ENCODE measurements at regions not wholly inside any gene's neighbourhood (a gene's known extent, or its start where the extent isn't known, plus 50 kb on each side); places are given as distances from the start of the nearest gene placed in this dataset.

GRCh38 chr2:18408638-18409037 is 151.8 kb downstream of the RDH14 start:
- Histone ChIP-seq H3K14ac (ENCODE audit: insufficient read depth, low read length) (no peak overlapping the region), H3K79me2 (ENCODE audit: insufficient read depth, low read length) (no peaks in the 10 kb centered on the region), H3T11ph (ENCODE audit: low read length) (no peak overlapping the region), H4K5ac (ENCODE audit: insufficient read length, low read depth, low read length) (no peak overlapping the region), H3K4ac (ENCODE audit: low read depth, low read length) (no peak overlapping the region), H3K4me2 (ENCODE audit: insufficient read depth, insufficient read length, low read length) (no peak overlapping the region), H3K27ac (ENCODE audit: insufficient read length, low read depth, low read length) (no peak overlapping the region), H3K79me1 (ENCODE audit: insufficient read depth, low read depth, low read length, poor library complexity, severe bottlenecking) (no peaks in the 10 kb centered on the region), H2BK5ac (ENCODE audit: insufficient read length, low read length) (no peak overlapping the region), H3K4me1 (ENCODE audit: insufficient read depth, low read length) (no peaks in the 10 kb centered on the region), H3K56ac (ENCODE audit: insufficient read length, low read depth, low read length) (no peak overlapping the region), H2BK20ac (ENCODE audit: low read depth, low read length, poor library complexity, severe bottlenecking) (no peak overlapping the region), H4K8ac (replicated peaks; ENCODE audit: insufficient read length, low read depth, low read length) (no peak overlapping the region), H3K9me3 (ENCODE audit: control insufficient read depth, low read depth, low read length) (no peaks in the 10 kb centered on the region), H3K27me3 (ENCODE audit: insufficient read depth, low read length) (no peaks in the 10 kb centered on the region), H2BK120ac (ENCODE audit: low read depth, low read length, poor library complexity, severe bottlenecking) (no peak overlapping the region), H3K23me2 (ENCODE audit: insufficient read length, low read depth, low read length, poor library complexity, severe bottlenecking) (no peaks in the 10 kb centered on the region), H4K91ac (ENCODE audit: insufficient read length, low read depth, low read length) (no peak overlapping the region), H2BK12ac (ENCODE audit: insufficient read length, low read depth, low read length) (no peak overlapping the region), H3K18ac (ENCODE audit: insufficient read length, low read depth, low read length) (no peak overlapping the region), H3K9ac (ENCODE audit: extremely low read depth, insufficient read length, low read length) (no peak overlapping the region), H2BK15ac (ENCODE audit: low read depth, low read length) (no peak overlapping the region), H4K20me1 (ENCODE audit: control insufficient read depth, insufficient read depth, insufficient read length) (no peaks in the 10 kb centered on the region), H3K23ac (ENCODE audit: insufficient read length, low read depth, low read length) (no peak overlapping the region), H2AFZ (ENCODE audit: low read length) (no peak overlapping the region), H2AK5ac (ENCODE audit: insufficient read length, low read length) (no peak overlapping the region)
- no peaks in the 10 kb centered on the region for H3K36me3 Mint-ChIP-seq (ENCODE audit: insufficient read depth in 1 of 3, low read depth in 3 of 3)
- no CpG with 5 or more reads among the region's 2 CpGs for WGBS (ENCODE audit: extremely low coverage, insufficient read length, low lambda C conversion rate)
- TF ChIP-seq CTCF (conservative IDR thresholded peaks at IDR 0.05), result 0 out of 3 replicates have a peak, but pooled peaks have one; percentile 16
- no peak overlapping the region for H3K27ac Mint-ChIP-seq
- no peaks in the 10 kb centered on the region for H3K27me3 Mint-ChIP-seq (ENCODE audit: low read depth)
- no peaks in the 10 kb centered on the region for H3K9me3 Mint-ChIP-seq
- no peak for DNase-seq
- H3K4me1 Mint-ChIP-seq, result peaks cover 5 to 8% of the 10 kb centered on the region in 2 experiments
- H3K4me3 Mint-ChIP-seq, result no peak overlapping the region
